Stimulated activated CD8-positive, alpha-beta memory T cell treated with anti-CD3 and anti-CD28 coated beads, Interleukin-15, amount 100 ng/mL, for 1 hour (primary cell): ENCODE measurements at regions not wholly inside any gene's neighbourhood (a gene's known extent, or its start where the extent isn't known, plus 50 kb on each side); places are given as distances from the start of the nearest gene placed in this dataset.

Source experiments
- DNase-seq: peaks from one replicate; pipeline ENCODE4 v3.0.0-alpha.2; 2020; ENCODE audit warnings: low read depth

- DNase-seq, result no peak
Observed at GRCh38 chr22:22395245-22395644, 113.3 kb downstream of the ZNF280B start.

DNA sequence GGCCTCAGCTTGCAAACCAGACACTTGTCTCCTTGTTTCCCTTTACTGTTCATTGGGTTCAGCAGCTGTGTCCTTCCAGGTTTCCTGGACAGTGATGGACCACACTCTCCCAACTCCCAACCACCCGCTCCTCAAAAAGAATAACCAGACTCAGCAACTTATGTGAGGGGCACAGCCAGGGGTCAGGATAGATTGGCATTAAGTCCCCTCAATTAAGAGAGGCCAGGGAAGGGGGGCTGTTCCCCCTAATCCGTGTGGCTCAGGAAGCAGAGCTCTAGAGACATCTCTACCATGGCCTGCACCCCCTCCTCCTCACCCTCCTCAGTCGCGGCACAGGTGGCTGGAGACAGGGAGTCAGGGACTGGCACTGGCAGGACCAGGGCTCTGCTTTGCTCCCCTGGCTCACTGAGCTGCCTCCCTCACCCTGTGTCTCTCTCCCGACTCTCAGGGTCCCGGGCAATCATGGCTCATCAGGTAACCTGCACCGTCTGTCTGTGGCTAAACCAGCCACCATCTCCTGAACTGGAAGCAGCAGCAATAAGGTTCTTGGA lies 111.7 kb downstream of the ZNF280B start:
- DNase-seq, result no peak

- DNase-seq, result no peak
Observed at GRCh38 chr22:22397292-22397870, 111.2 kb downstream of the ZNF280B start.

GRCh38 chr22:22397875-22398524 lies 110.5 kb downstream of the ZNF280B start:
- DNase-seq, result no peak

DNA sequence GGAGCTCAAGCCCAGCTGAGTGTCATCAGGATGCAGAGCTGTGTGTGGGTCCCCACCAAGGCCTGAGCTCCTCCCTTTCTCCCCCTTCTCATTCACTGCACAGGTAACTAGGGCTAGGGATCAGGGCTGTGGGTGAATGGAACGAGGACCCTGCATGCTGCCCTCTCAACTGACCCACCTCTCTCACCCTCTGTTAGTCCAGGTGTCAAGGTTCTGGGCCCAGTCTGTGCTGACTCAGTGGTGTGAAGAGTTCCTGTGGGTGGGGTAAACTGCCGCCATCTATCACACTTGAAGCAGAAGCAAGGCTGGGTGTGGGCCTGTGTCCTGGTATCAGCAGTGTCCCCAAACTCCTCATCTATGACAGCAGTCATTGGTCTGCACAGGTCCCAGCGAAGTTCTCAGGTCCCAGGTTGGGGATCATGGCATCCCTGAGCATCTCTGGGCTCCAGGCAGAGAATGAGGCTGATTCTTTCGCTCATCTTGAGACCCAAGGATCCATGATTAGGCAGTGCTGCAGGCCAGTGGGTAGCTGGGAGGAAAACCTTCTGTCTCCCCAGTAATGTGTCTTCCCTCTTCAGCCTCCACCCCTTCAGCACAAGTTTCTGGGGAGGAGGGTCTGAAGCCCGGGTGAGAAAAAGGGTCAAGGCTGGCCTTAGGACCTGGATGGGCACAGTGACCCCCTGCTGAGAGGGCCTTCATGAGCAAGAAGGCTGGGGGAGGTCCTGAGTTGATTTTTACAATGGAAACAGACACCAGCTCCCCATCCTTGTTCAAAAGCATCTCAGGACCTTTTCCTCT lies 109.8 kb downstream of the ZNF280B start:
- no peak for DNase-seq

- DNase-seq, result no peak
Observed at GRCh38 chr22:22400099-22400498, 108.4 kb downstream of the ZNF280B start.

DNA sequence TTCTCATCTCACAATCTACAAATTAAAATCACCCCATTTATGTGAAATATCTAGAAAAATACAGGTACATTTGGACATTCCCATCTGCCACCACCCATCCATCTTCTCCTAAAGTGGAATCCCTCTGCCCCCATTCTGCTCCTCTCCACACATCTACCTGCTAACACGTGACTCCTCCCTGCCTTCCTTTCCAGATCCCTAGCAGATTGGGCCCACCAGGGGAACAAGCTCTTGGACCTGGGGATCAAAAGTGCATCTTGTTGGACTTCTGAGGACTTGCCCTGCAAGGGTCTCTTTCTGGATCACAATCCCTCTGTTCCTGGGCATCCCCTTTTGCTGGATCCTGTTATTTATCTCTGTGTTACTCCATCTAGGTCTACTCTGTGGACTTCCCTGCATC lies 107.6 kb downstream of the ZNF280B start:
- no peak for DNase-seq

GRCh38 chr22:22401381-22401780 lies 107.2 kb downstream of the ZNF280B start:
- DNase-seq, result no peak

- DNase-seq, result no peak
Observed at GRCh38 chr22:22403306-22403705, 105.2 kb downstream of the ZNF280B start.

DNA sequence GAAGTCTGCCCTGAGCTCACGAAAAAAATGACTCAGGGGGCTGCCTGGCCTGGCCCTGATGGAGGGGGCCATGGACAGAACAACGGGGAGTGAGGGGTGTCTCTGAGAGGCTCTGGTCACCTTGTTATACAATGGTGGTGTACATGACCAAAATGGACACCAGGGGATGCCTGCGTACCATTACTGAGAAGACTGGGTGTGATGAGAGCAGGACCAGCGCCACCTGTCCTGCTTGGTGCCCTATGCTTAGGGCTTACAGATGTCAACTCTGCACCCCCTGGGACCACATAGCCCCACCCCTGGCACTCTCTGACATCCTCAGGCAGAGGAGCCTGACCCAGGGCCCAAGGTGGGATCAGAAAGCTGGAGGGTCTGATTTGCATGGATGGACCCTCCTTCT lies 104.8 kb downstream of the ZNF280B start:
- DNase-seq, result no peak

DNA sequence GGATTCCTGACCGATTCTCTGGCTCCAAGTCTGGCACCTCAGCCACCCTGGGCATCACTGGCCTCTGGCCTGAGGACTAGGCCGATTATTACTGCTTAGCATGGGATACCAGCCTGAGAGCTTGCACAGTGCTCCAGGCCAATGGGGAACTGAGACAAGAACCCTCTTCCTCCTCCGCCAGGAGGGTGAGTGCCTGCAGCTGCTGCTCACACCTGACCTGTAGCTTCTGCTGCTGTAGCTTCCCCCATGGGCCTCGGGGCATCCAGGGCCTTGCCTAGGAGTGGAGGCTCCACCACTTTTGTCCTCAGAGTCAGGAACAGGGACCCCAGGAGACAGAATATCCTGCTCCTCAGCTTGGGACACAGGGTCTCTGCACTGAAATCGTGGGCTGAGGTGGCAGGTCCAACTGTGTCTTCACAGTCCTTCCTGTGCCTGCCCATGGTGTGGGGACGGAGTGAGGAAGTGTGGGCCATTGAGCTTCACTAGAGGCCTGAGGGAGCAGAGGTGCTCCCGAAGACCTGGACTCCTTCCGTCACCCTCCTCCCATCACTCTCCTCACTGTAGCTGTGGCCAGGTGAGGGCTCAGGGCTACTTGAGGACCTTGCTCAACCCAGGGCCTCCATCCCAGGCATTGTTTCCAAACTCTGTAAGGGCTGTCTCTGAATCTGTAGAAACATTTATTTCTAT lies 103.8 kb downstream of the ZNF280B start:
- DNase-seq, result no peak

GRCh38 chr22:22406445-22407027 lies 102.0 kb downstream of the ZNF280B start:
- no peak for DNase-seq

DNA sequence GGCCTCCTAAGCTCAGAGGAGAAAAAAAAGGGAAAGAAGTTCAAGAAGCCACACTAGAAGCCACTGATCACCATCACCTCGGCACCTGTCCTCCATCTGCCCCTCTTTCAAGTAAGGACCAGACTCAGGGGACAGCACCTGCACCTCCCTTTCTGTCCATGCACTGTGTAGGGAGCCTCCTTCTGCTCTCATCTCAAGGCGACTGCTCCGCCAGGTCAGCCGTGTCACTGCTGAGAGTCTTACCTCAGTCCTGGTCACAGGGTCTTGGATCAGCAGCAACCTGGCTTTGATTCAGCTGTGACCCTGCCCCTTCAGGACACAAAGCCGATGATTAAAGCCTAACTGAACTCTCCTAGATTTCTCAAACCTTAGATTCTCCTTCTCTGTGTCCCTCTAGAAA lies 101.5 kb downstream of the ZNF280B start:
- no peak for DNase-seq

DNA sequence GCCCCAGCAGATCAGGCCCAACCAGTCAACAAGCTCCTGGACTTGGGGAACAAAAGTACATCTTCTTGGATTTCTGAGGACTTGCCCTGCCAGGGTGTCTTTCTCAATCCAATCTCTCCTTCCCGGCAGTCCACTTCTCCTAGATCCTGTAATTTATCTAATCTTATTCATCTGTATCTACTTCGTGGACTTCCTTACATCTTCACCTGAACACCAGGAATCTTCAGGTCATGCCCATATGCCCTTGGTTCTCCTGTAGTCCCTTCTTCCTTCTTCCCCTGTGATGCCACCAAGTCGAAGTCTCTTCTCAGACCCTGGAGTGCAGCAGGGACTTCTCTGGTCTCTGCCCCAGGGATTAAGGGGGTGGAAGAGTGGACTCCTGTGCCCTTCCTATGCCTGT lies 100.3 kb downstream of the ZNF280B start:
- no peak for DNase-seq

DNA sequence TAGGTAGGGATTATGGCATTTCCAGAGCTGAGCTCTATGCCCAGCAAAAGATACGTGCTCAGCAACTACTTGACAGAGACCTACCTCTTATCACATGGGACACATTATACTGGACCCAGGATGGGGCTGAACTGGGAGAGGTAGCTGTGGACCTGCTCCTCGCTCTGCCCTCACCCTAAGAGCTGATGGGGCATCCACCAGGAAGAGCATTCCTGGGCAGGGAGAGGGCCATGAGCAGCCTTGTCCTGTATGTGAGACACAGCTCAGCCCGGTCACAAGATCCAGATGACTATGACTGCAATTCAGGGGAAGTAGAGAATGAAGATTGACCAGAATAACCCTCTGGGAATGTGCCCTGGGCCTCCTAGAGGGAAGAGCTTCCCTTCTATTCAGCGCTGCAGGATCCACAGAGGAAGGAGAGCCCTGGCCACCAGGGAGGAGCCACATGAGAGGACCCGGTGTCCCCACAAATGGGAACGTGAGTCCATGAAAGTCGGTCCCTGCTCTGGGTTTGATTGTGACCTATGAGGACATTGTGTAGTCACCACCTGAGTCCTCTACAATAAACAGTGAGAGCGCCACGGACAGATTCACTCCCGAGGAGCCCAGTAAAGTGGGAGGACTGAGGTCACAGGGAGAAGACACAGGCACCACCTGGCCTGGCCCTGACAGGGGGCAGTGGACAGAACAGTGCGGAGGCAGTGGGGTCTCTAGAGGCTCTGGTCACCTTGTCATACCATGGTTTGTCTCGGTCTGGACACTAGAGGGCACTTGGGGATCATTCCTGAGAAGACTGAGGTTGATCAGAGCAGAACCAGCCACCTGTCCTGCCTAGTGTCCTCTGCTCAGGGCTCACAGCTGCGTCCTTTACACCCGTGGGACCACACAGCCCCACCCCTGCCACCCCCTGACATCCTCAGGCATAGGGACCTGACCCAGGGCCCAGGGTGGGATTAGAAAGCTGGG lies 99.5 kb downstream of the ZNF280B start:
- DNase-seq, result no peak

GRCh38 chr22:22410121-22410520 lies 98.4 kb downstream of the ZNF280B start:
- DNase-seq, result no peak

- DNase-seq, result no peak
Observed at GRCh38 chr22:22410677-22411076, 97.9 kb downstream of the ZNF280B start.

DNA sequence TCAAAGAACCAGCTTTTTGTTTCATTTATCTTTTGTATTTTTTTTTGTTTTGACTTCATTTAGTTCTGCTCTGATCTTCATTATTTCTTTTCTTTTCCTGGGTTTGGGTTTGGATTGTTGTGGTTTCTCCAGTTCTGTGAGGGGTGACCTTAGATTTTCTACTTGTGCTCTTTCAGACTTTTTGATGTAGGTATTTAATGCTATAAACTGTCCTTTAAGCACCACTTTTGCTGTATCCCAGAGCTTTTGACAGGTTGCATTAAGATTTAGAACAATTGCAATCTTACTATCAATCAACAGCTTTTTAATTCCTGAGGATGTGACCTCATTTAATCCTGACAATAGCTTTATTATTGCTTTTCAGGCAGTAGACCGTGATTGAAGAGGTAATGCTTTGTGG lies 94.3 kb downstream of the ZNF280B start:
- no peak for DNase-seq

GRCh38 chr22:22417495-22418162 lies 90.9 kb downstream of the ZNF280B start:
- DNase-seq, result no peak

DNA sequence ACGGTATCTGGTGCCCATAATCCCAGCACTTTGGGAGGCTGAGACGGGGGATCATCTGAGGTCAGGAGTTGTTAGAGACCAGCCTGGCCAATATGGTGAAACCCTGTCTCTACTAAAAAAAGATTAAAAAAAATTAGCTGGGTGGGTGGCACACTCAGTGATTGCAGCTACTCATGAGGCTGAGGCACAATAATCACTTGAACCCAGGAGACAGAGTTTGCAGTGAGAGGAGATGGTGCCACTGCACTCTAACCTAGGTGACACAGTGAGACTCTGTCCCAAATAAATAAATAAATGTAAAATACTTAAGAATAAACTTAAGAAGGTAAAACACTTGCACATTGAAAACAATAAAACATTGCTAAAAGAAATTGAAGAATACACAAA lies 90.4 kb downstream of the ZNF280B start:
- no peak for DNase-seq
